GM19463 (cell line): ENCODE measurements at regions not wholly inside any gene's neighbourhood (a gene's known extent, or its start where the extent isn't known, plus 50 kb on each side); places are given as distances from the start of the nearest gene placed in this dataset.
"Not testable (repeated sequence)": the region's sequence is repeated elsewhere in the genome, so short reads cannot be mapped to it uniquely, and the experiment has no call there.

ENCODE experiments used
- ATAC-seq: cut with Tn5 transposase; IDR thresholded peaks from one replicate; pipeline ENCODE4 v1.9.1; 2021; ENCODE audit warnings: mild to moderate bottlenecking, moderate library complexity; ENCODE audit not compliant: unreplicated experiment

GRCh38 chr6:122145246-122145645, 254.2 kb upstream of the HSF2 start:
- no peak for ATAC-seq

- ATAC-seq = no peak
Observed at GRCh38 chr6:122145741-122146240, 253.7 kb upstream of the HSF2 start.

- ATAC-seq = no peak
Observed at GRCh38 chr6:122147291-122147690, 252.2 kb upstream of the HSF2 start.

GRCh38 chr6:122151066-122151465, 248.4 kb upstream of the HSF2 start:
- no peak for ATAC-seq

- no peak for ATAC-seq
Observed at GRCh38 chr6:122151763-122152162, 247.7 kb upstream of the HSF2 start.

GRCh38 chr6:122153557-122153956, 245.9 kb upstream of the HSF2 start:
- ATAC-seq = no peak

GRCh38 chr6:122154155-122154554, 245.3 kb upstream of the HSF2 start:
- no peak for ATAC-seq

- ATAC-seq = no peak
Observed at GRCh38 chr6:122154912-122155575, 244.4 kb upstream of the HSF2 start.

- ATAC-seq = no peak
Observed at GRCh38 chr6:122161136-122161535, 238.3 kb upstream of the HSF2 start.

GRCh38 chr6:122165014-122165413, 234.4 kb upstream of the HSF2 start:
- no peak for ATAC-seq

- ATAC-seq = no peak
Observed at GRCh38 chr6:122170274-122170673, 229.2 kb upstream of the HSF2 start.

- ATAC-seq = no peak
Observed at GRCh38 chr6:122178988-122179387, 220.5 kb upstream of the HSF2 start.

- ATAC-seq = no peak
Observed at GRCh38 chr6:122180132-122180531, 219.3 kb upstream of the HSF2 start.

- no peak for ATAC-seq
Observed at GRCh38 chr6:122182061-122182460, 217.4 kb upstream of the HSF2 start.

GRCh38 chr6:122184401-122184827, 215.0 kb upstream of the HSF2 start:
- no peak for ATAC-seq

GRCh38 chr6:122185458-122185857, 214.0 kb upstream of the HSF2 start:
- not testable (repeated sequence) for ATAC-seq

GRCh38 chr6:122187186-122187585, 212.3 kb upstream of the HSF2 start:
- ATAC-seq = no peak

GRCh38 chr6:122198922-122199321, 200.5 kb upstream of the HSF2 start:
- ATAC-seq = no peak

- ATAC-seq = no peak
Observed at GRCh38 chr6:122200440-122200839, 199.0 kb upstream of the HSF2 start.

GRCh38 chr6:122202576-122203137, 196.8 kb upstream of the HSF2 start:
- ATAC-seq = no peak

GRCh38 chr6:122207061-122207460, 192.4 kb upstream of the HSF2 start:
- ATAC-seq = no peak

GRCh38 chr6:122207794-122208193, 191.7 kb upstream of the HSF2 start:
- ATAC-seq = no peak
